NCI-H1092 treated with DMSO at 0.1 percent for 48 hours (cell line): ENCODE measurements at regions not wholly inside any gene's neighbourhood (a gene's known extent, or its start where the extent isn't known, plus 50 kb on each side); places are given as distances from the start of the nearest gene placed in this dataset.
"Not testable (repeated sequence)": the region's sequence is repeated elsewhere in the genome, so short reads cannot be mapped to it uniquely, and the experiment has no call there.

Source experiments
- DNase-seq: peaks from one replicate; lab custom pipeline; 2025; lab: John Stamatoyannopoulos, UW

- no peak for DNase-seq
These were observed 454.6 kb downstream of the GADD45G start for GRCh38 chr9:90059436-90059835.

GRCh38 chr9:90060256-90060655, 455.4 kb downstream of the GADD45G start:
- no peak for DNase-seq

- no peak for DNase-seq
These were observed 456.4 kb downstream of the GADD45G start for GRCh38 chr9:90061187-90061586.

- no peak for DNase-seq
These were observed 458.2 kb downstream of the GADD45G start for GRCh38 chr9:90062982-90063381.

GRCh38 chr9:90064248-90064647, 459.4 kb downstream of the GADD45G start:
- DNase-seq = no peak

GRCh38 chr9:90064971-90065370, 460.2 kb downstream of the GADD45G start:
- DNase-seq = no peak

- DNase-seq = no peak
These were observed 461.0 kb downstream of the GADD45G start for GRCh38 chr9:90065851-90066250.

GRCh38 chr9:90069085-90069484, 464.3 kb downstream of the GADD45G start:
- no peak for DNase-seq

- DNase-seq = no peak
These were observed 465.2 kb downstream of the GADD45G start for GRCh38 chr9:90070056-90070455.

- no peak for DNase-seq
These were observed 465.7 kb downstream of the GADD45G start for GRCh38 chr9:90070469-90070868.

GRCh38 chr9:90070931-90071660, 466.3 kb downstream of the GADD45G start:
- DNase-seq = no peak

GRCh38 chr9:90073186-90073945, 468.6 kb downstream of the GADD45G start:
- DNase-seq = no peak

- DNase-seq = no peak
These were observed 469.6 kb downstream of the GADD45G start for GRCh38 chr9:90074316-90074962.

- not testable (repeated sequence) for DNase-seq
These were observed 472.8 kb downstream of the GADD45G start for GRCh38 chr9:90077598-90077997.

- no peak for DNase-seq
These were observed 474.2 kb downstream of the GADD45G start for GRCh38 chr9:90078988-90079421.

GRCh38 chr9:90085633-90086032, 480.8 kb downstream of the GADD45G start:
- DNase-seq = no peak

- no peak for DNase-seq
These were observed 481.3 kb downstream of the GADD45G start for GRCh38 chr9:90086101-90086511.

- no peak for DNase-seq
These were observed 483.6 kb downstream of the GADD45G start for GRCh38 chr9:90088434-90088833.

- no peak for DNase-seq
These were observed 484.0 kb downstream of the GADD45G start for GRCh38 chr9:90088856-90089255.

- no peak for DNase-seq
These were observed 486.2 kb downstream of the GADD45G start for GRCh38 chr9:90090997-90091396.

GRCh38 chr9:90092508-90092907, 487.7 kb downstream of the GADD45G start:
- DNase-seq = no peak

GRCh38 chr9:90095682-90096081, 490.9 kb downstream of the GADD45G start:
- DNase-seq = peak; percentile 81

GRCh38 chr9:90097237-90097636, 492.4 kb downstream of the GADD45G start:
- DNase-seq = peak; percentile 19
